ENCODE measurements at regions not wholly inside any gene's neighbourhood (a gene's known extent, or its start where the extent isn't known, plus 50 kb on each side); places are given as distances from the start of the nearest gene placed in this dataset.

DNA sequence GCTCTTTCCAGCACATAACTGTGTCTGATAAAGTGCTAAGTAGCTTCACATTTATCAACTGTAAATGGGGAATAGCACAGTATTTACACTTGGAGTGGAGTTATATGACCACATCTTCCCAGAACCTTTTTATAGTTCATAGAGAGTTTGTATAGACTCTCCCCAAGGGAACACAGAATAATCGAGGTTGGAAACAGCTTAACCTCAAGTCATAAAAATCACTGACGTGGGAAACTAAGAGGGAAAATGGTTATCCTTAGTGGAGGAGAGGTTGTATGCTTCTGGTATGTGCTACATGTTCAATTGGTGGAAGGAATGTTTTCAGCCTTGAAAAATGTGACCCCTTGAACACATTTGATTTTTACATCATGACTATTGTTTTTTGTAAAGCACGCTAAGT lies 167.9 kb upstream of the KIAA1217 start:
- DNase-seq (ENCODE audit: low read depth, low spot score) (no peak), ATAC-seq (no peak)
- Histone ChIP-seq H3K27ac (ENCODE audit: low read depth, low read length) (no peak overlapping the region), H2AFZ (ENCODE audit: low read depth, low read length, poor library complexity, severe bottlenecking) (no peak overlapping the region), H3K9me2 (ENCODE audit: insufficient read depth) (no peaks in the 10 kb centered on the region), H3K36me3 (ENCODE audit: control insufficient read depth in 1 of 2, insufficient read depth in 2 of 2, low read length in 2 of 2) (no peaks in the 10 kb centered on the region), H4K20me1 (ENCODE audit: insufficient read depth) (no peaks in the 10 kb centered on the region), H3K79me2 (ENCODE audit: insufficient read depth, low read length) (no peaks in the 10 kb centered on the region), H3K4me2 (ENCODE audit: low read length) (no peak overlapping the region), H3K9ac (ENCODE audit: low read length) (no peak overlapping the region), H3K4me1 (ENCODE audit: control insufficient read depth in 1 of 2, insufficient read depth in 2 of 2, low read length in 2 of 2) (no peaks in the 10 kb centered on the region), H3K4me3 (replicated peaks in 1 of 2; ENCODE audit: low read depth in 1 of 2, low read length in 2 of 2) (no peak overlapping the region), H3K9me3 (ENCODE audit: control insufficient read depth in 1 of 2, insufficient read depth in 1 of 2, low read depth in 1 of 2, low read length in 2 of 2) (no peaks in the 10 kb centered on the region), H3K27me3 (ENCODE audit: insufficient read depth, low read length) (peaks cover 13% of the 10 kb centered on the region; the same call in 1 of the 2 replicates)
- TF ChIP-seq, protein P1, sequence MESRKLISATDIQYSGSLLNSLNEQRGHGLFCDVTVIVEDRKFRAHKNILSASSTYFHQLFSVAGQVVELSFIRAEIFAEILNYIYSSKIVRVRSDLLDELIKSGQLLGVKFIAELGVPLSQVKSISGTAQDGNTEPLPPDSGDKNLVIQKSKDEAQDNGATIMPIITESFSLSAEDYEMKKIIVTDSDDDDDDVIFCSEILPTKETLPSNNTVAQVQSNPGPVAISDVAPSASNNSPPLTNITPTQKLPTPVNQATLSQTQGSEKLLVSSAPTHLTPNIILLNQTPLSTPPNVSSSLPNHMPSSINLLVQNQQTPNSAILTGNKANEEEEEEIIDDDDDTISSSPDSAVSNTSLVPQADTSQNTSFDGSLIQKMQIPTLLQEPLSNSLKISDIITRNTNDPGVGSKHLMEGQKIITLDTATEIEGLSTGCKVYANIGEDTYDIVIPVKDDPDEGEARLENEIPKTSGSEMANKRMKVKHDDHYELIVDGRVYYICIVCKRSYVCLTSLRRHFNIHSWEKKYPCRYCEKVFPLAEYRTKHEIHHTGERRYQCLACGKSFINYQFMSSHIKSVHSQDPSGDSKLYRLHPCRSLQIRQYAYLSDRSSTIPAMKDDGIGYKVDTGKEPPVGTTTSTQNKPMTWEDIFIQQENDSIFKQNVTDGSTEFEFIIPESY (IDR thresholded peaks at IDR 0.05; ENCODE audit: extremely low read depth, insufficient replicate concordance, low read length), result no peak
- TF ChIP-seq CBX3 (IDR thresholded peaks at IDR 0.05; ENCODE audit: low read depth), result no peak
- no peak for TF ChIP-seq TCF7L2 (IDR thresholded peaks at IDR 0.05; ENCODE audit: borderline replicate concordance, extremely low read depth, insufficient read depth, insufficient read length)
- TF ChIP-seq SIN3A (IDR thresholded peaks at IDR 0.05; ENCODE audit: low read depth), result no peak
- TF ChIP-seq CEBPB (IDR thresholded peaks at IDR 0.05; ENCODE audit: low read depth), result no peak
- TF ChIP-seq, protein P2, sequence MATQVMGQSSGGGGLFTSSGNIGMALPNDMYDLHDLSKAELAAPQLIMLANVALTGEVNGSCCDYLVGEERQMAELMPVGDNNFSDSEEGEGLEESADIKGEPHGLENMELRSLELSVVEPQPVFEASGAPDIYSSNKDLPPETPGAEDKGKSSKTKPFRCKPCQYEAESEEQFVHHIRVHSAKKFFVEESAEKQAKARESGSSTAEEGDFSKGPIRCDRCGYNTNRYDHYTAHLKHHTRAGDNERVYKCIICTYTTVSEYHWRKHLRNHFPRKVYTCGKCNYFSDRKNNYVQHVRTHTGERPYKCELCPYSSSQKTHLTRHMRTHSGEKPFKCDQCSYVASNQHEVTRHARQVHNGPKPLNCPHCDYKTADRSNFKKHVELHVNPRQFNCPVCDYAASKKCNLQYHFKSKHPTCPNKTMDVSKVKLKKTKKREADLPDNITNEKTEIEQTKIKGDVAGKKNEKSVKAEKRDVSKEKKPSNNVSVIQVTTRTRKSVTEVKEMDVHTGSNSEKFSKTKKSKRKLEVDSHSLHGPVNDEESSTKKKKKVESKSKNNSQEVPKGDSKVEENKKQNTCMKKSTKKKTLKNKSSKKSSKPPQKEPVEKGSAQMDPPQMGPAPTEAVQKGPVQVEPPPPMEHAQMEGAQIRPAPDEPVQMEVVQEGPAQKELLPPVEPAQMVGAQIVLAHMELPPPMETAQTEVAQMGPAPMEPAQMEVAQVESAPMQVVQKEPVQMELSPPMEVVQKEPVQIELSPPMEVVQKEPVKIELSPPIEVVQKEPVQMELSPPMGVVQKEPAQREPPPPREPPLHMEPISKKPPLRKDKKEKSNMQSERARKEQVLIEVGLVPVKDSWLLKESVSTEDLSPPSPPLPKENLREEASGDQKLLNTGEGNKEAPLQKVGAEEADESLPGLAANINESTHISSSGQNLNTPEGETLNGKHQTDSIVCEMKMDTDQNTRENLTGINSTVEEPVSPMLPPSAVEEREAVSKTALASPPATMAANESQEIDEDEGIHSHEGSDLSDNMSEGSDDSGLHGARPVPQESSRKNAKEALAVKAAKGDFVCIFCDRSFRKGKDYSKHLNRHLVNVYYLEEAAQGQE (IDR thresholded peaks at IDR 0.05; ENCODE audit: low read depth), result no peak
- no peak for TF ChIP-seq FOSL1 (IDR thresholded peaks at IDR 0.05; ENCODE audit: low read depth)
- TF ChIP-seq ELF1 (IDR thresholded peaks at IDR 0.05; ENCODE audit: borderline replicate concordance, low read depth), result no peak
- TF ChIP-seq JUND (IDR thresholded peaks at IDR 0.05), result no peak
- TF ChIP-seq, protein P3, sequence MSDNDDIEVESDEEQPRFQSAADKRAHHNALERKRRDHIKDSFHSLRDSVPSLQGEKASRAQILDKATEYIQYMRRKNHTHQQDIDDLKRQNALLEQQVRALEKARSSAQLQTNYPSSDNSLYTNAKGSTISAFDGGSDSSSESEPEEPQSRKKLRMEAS (IDR thresholded peaks at IDR 0.05), result no peak
- no peak for TF ChIP-seq EZH2 (IDR thresholded peaks at IDR 0.05)
- no peak for TF ChIP-seq EZH2phosphoT487 (IDR thresholded peaks at IDR 0.05; ENCODE audit: borderline replicate concordance)
- TF ChIP-seq POLR2A (IDR thresholded peaks at IDR 0.05; ENCODE audit: borderline replicate concordance, extremely low read depth, insufficient read depth, insufficient read length), result no peak
- TF ChIP-seq, protein P4, sequence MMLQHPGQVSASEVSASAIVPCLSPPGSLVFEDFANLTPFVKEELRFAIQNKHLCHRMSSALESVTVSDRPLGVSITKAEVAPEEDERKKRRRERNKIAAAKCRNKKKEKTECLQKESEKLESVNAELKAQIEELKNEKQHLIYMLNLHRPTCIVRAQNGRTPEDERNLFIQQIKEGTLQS (IDR thresholded peaks at IDR 0.05), result no peak
- no peak for TF ChIP-seq SRF (IDR thresholded peaks at IDR 0.05; ENCODE audit: low read depth)
- TF ChIP-seq POLR2AphosphoS5 (IDR thresholded peaks at IDR 0.05; ENCODE audit: low read depth, low read length), result no peak
- no peak for TF ChIP-seq RAD21 (IDR thresholded peaks at IDR 0.05; ENCODE audit: low read depth)
- TF ChIP-seq, protein P5, sequence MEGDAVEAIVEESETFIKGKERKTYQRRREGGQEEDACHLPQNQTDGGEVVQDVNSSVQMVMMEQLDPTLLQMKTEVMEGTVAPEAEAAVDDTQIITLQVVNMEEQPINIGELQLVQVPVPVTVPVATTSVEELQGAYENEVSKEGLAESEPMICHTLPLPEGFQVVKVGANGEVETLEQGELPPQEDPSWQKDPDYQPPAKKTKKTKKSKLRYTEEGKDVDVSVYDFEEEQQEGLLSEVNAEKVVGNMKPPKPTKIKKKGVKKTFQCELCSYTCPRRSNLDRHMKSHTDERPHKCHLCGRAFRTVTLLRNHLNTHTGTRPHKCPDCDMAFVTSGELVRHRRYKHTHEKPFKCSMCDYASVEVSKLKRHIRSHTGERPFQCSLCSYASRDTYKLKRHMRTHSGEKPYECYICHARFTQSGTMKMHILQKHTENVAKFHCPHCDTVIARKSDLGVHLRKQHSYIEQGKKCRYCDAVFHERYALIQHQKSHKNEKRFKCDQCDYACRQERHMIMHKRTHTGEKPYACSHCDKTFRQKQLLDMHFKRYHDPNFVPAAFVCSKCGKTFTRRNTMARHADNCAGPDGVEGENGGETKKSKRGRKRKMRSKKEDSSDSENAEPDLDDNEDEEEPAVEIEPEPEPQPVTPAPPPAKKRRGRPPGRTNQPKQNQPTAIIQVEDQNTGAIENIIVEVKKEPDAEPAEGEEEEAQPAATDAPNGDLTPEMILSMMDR (IDR thresholded peaks at IDR 0.05 in 2 of 3, conservative IDR thresholded peaks at IDR 0.05 in 1 of 3; ENCODE audit: borderline replicate concordance in 1 of 3, insufficient read depth in 1 of 3, low read depth in 2 of 3, low read length in 2 of 3), result no peak
- no peak for TF ChIP-seq YY1 (IDR thresholded peaks at IDR 0.05; ENCODE audit: extremely low read depth, insufficient replicate concordance, low read depth, low read length)
- TF ChIP-seq SP1 (IDR thresholded peaks at IDR 0.05; ENCODE audit: low read depth), result no peak
- ChIA-PET CTCF (no interaction called here), POLR2A (no interaction called here), RAD21 (ENCODE audit: low non-redundant PET in 1 of 2, low total read pairs in 2 of 2, uncharacterized antibody in 2 of 2, unreplicated experiment in 2 of 2) (no interaction called here)
- BruUV-seq (replicated peaks), result no TSS peak
- intact Hi-C loops (cut with micrococcal nuclease), result no loop called here
